Tibial nerve (tissue), 4 donors: ENCODE measurements at regions not wholly inside any gene's neighbourhood (a gene's known extent, or its start where the extent isn't known, plus 50 kb on each side); places are given as distances from the start of the nearest gene placed in this dataset.

ENCODE experiments used
- CTCF ChIP-seq, 5 experiments: fragments of 200-600 bp in 3 of 5; fragments of 450-650 bp in 2 of 5; sonication (generic) in 3 of 5; IDR thresholded peaks; one replicate each; pipeline ENCODE4 v1.5.1; 2016 to 2019; ENCODE audit warnings: antibody characterized with exemption in 5 of 5, mild to moderate bottlenecking in 3 of 5, moderate library complexity in 2 of 5
- EP300 ChIP-seq, 2 donors: sonication (generic); formaldehyde crosslinking; IDR thresholded peaks; one replicate each; pipeline ENCODE4 v1.6.1; 2017; ENCODE audit warnings: antibody characterized with exemption in 2 of 2, mild to moderate bottlenecking in 1 of 2
- POLR2A ChIP-seq, 2 donors: fragments of 450-650 bp; IDR thresholded peaks; one replicate each; pipeline ENCODE4 v1.6.1; 2017; ENCODE audit warnings: antibody characterized with exemption in 2 of 2, mild to moderate bottlenecking in 2 of 2, moderate library complexity in 2 of 2

GRCh38 chr5:89106480-89106879, 223.5 kb upstream of the MEF2C start:
- TF ChIP-seq POLR2A (IDR thresholded peaks at IDR 0.05) (no peak), CTCF (IDR thresholded peaks at IDR 0.05) (no peak), EP300 (IDR thresholded peaks at IDR 0.05) (no peak)
